ENCODE measurements at regions not wholly inside any gene's neighbourhood (a gene's known extent, or its start where the extent isn't known, plus 50 kb on each side); places are given as distances from the start of the nearest gene placed in this dataset.
"Not testable (repeated sequence)": the region's sequence is repeated elsewhere in the genome, so short reads cannot be mapped to it uniquely, and the experiment has no call there.

DNA sequence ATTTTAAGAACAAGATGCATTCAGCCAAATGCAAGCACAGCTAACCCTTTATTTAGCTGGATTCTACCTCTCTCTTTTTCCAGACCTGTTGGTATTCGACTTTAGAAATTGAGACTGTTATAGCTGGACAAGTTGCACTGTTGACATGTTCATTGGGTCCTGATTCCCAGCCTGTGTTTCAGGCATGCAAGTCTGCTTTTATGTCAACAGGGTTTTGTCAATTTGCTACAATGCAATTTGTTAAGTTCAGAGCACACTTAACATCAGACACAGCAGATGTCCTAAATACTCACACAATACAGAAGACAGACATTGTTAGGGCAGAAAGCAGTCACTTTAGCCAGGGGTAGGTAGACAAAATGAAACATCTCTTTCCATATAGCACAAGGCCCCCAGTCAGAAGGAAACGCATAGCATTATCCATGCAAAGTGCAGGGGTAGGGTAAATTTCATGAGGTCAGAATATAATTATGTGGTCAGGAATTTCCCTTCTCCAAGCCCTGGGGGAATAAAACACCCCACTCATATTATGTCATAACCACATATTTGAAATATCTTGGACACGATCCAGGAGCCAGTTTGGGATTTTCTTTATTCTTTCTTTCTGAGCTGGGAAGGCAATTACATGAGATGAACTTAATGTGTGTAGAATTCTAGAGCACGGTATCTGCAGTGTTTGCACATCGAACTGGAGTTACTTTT, 504.1 kb downstream of the NTRK3 start:
- DNase-seq (ENCODE audit: low spot score): peak; percentile 66

DNA sequence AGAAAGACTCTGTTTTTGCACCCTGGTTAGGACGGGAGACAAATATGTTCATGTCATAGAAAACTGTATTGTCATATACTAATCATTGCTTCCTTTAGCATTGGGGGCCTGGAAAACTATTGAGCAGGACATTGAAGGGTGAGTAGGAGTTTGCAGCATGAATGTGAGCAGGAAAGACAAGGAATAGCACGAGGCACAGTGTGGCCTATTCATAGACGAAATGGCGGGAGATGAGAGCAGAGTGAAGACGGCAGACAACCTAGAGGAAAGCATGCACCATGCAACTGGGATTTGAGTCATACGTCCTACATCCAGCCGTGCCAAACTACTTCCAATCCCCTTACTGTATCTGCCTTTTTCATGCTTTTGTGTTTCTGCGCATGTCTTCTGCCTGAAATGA, 508.1 kb downstream of the NTRK3 start:
- no peak for DNase-seq (ENCODE audit: low spot score)

DNA sequence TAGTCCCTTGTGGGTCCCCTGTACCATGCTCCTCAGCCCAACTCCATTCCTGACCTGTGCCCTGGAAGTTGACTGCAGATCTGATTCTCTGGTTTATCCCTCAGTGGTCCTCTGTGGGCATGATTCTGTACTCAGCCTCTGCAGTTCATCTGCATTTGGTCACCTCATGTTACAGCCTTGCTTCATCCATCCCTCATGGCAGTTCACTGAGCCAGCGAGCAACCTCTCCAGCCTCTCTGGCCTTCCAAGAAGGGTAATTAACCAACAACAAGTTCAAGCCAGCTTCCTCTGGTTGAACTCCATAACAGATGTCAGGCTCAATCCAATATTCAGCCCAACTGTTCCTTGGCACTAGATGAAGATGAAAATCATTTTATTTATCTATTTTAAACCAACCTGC, 509.5 kb downstream of the NTRK3 start:
- DNase-seq (ENCODE audit: low spot score): no peak

DNA sequence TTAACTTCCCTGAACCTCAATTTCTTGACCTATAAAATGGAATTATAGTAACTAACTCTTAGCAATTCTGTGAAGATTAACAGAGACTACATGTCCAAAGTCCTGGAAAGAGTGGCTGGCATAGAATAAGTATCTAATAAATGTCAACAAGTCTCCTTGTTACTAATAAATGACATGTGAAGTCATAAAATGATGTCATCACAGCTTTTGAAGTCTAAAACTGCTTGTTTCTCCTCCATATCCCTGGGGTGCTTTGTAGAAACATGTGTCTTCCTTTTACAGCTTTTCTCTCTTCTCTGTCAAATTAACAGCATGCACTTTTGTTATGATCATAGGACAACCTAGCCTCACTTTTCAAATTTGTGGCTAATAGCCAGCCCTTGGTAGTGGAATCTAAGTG, 510.2 kb downstream of the NTRK3 start:
- DNase-seq (ENCODE audit: low spot score): no peak

DNA sequence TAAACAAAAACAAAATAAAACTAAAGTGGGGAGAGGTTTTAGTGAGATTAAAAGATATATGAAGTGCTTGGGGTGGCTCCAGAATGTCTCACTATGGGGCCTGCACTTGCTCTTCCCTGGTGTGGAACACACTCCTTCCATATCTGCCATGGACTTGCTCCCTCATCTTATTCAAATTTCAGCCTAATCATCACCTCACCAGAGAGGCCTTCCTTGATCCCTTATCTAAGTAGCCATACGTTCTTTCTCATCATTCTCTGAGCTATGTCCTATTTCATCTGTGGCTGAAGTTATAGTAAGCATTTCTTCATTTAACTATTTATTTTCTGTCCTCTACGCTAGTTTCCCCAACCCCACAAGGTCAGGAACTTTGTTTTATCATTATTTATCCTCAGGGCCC, 511.7 kb downstream of the NTRK3 start:
- DNase-seq (ENCODE audit: low spot score): no peak

DNA sequence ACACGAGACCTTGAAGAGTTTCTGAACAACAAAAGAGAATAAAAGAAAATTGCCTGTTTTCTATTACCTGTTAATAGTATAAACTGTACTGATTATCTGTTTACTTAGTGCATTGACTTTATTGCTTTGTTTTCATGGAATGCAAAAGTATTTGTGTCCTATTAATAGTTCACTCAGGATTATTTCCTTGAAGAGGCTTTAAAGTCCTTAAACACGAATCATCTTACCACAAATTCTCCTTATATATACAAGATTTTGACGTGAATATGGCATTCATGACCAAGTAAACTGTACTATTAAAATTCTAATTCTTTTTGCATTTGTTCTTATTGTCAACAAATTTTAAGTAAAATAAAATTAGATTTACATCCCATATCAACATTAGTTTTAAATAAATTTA, 513.0 kb downstream of the NTRK3 start:
- no peak for DNase-seq (ENCODE audit: low spot score)

DNA sequence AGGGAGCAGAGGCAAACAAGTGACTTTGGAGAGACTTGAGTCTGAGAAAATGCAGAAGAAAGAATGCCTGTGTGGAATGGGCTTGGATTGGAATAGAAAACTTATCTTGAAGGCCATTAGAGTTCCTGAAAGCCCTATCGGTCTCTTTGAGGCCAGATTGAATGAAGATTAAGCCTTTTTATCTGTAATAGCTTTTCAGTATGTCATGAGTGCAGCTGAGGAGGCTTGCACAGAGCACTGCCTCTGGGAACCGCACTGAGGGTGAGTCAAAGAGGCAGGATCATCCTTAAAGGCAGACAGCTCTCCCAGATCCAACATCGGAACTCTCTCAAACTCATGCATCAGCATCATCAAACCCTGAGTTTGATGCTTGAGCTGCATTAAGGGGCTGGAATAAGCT, 515.2 kb downstream of the NTRK3 start:
- DNase-seq (ENCODE audit: low spot score): no peak

DNA sequence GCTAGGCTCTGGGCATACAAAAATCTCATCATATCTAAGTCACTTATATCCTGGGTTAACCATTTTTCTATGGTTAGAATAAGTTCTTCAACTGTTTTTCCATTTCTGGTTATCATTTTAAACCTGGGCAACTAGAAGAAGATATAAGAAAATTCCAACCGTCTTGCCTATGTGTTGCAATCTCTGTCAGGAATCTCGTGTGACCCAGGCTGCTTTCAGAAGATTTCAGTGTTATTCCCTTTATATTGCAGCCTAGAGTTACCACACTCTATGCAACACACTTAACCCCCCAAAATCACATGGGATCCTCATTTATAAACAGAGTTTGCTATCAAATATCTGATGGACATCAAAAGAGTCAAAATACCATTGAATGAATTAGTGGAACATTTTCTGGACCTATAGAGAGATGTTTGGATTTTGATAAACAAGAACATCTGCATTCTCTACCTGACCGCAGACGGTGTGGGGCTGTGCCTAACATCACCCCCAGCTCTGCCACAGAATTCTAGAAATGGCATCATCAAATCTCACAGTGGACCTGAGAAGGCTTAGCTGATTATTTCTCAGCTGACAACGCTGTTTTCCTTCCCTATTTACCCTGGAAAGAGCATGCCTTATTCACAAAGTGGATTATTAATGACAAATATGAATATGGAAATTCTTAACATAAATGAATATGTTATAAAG, 515.7 kb downstream of the NTRK3 start:
- no peak for DNase-seq (ENCODE audit: low spot score)

DNA sequence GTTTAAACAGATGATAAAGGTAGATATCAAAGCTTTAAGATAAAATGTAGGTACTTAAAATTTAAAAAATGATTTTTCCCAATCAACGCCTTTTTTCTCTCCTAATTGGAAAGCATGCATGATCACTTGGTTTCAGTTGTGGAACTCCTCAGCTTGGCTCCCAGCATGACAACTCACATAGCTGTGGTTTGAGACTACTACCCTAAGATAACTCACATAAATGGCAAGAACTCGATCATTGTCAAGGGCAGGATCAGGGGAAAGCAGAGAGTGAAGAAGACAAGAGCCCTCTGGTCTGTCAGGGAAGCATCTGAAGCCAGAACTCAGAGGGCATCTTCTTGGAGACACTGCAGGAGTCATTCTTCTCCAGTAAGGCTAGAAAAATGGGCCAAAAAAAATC, 516.7 kb downstream of the NTRK3 start:
- DNase-seq (ENCODE audit: low spot score): no peak

DNA sequence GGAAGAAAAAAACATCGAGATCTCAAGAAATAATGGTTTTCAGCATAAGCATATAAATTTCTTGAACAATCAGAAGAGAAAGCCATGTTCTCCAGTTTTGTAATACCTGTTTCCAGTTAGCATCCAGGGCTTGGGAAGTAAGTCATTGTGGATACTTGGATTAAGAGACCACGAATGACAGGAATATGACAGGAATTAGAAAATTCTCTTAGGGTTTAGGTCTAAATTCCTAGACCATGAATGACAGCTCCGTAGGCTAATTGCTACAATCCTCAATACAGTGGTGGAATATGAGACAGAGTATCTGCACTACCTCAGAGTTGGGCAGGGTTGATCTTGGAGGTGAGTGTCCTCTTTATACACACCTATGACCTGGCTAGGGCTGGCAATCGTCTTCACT, 517.5 kb downstream of the NTRK3 start:
- DNase-seq (ENCODE audit: low spot score): no peak

DNA sequence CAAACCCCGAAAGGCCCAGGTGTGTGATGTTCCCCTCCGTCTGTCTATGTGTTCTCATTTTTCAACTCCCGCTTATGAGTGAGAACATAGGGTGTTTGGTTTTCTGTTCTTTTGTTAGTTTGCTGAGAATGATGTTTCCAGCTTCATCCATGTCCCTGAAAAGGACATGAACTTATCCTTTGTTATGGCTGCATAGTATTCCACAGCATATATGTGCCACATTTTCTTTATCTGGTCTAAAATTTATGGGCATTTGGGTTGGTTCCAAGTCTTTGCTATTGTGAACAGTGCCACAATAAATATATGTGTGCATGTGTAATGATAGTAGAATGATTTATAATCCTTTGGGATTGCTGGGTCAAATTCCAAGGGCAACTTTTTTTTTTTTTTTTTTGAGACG, 519.1 kb downstream of the NTRK3 start:
- DNase-seq (ENCODE audit: low spot score): not testable (repeated sequence)

DNA sequence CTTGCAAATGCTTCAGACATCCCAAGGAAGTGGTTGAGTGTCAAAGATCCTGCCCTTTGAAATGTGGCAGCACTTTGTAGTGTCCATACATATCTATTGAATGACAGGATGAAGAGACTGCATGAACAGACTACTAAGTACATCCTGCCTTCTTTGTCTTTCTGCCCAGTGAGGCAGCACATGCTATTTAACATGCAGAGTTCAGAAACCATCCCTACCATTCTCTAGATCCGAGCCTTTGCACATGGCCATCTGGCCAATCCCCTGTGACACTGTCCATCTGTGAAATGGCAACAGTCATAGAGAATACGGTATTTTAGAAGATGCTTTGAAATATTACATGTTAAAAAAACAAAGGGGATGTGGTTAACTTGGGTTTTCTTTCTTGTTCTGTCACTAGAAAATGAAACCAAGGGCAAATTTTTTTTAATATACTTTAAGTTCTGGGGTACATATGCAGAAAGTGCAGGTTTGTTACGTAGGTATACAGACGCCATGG, 519.6 kb downstream of the NTRK3 start:
- DNase-seq (ENCODE audit: low spot score): no peak

DNA sequence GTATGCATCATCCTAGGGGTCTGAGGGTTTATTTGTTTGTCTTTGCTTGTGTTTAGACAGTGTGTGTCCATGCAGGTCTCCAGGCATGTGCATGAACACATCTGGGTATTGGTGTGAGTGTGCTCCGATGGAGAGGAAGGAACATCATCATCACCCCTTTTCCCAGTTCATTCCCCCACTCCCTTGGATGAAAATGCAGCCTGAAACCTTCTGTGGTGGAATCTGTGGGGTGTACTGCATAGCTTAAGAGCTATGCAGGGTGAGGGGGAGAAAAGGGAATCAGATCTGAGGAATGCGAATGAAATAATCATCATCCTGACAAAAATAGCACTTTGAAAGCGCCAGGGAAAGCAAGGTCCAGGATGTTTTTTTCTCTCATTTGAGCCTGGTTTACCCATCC, 520.1 kb downstream of the NTRK3 start:
- peak; percentile 17 for DNase-seq (ENCODE audit: low spot score)

DNA sequence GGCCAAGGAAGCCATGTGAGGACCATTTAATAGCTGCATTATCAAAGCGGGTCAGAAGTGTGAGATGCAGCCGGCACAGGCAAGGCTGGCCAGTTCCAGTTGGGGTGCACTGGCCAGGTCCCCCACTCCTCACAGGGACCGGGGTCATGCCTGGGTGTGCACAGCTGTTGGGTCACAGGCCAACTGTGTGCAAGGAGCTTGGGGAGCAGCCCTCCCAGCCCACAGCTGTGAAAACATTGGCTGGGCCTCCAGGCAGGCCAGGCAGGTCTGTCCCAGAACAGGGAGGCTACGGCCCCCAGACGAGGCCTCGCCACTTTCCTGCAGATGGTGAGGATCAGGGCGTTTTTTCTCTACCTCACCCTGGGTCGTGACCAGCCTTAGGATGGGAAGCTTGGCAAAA, 521.0 kb downstream of the NTRK3 start:
- no peak for DNase-seq (ENCODE audit: low spot score)

DNA sequence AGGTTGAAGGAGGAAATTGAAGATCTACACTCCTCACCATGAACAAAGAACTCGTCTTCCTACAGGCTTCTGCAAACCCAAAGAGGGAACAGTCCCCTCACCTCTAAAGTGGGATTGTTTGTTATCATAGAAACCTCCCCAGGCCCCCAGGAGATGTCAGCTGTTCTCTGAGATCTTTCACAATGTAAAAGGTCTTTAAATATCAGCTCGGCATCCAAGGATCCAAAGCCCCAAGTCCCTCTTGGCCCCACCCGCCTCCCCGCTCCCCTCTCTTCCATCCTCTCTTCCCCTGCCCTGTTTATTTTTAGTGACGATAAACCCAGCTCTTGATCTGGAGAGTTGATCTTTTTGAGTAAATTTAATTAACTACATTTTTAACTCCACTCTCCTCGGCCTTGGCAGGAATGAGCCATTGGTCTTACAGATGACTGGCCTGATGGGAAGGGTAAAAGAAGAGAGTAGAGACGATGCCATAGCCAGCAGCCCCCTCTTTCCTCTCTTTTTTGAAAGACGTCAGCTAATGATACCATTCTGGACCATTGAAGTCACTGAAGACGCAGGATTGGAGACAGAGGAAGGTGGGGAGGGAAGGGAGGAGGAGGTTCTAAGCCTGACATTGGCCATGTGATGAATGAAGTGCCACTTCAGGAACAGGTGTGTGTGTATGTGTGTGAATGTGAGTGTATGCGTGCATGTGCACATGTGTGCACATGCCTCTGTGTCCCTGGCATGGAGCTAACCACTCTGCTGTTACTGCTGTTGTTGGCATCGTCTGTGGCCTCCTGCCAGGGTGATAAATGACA, 521.8 kb downstream of the NTRK3 start:
- DNase-seq (ENCODE audit: low spot score): no peak

DNA sequence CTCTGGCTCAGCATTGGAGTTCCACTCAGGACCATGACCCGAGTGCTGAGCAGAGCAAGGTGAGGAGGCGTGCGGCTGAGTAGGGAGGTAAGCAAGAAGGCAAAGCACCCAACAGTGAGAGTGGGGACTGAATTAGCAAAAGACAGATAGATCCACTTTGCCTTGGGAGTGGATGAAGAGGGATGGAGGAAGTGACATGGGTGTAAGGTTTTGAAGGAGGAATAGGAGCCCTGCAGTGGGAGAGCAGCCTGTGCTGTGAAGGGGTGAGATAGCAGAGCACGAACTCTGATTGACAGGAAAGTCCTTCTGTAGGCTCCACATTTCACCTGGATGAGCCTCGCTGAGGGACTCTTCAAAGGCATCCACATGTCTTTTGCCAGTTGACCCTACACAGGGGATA, 522.6 kb downstream of the NTRK3 start:
- DNase-seq (ENCODE audit: low spot score): no peak

DNA sequence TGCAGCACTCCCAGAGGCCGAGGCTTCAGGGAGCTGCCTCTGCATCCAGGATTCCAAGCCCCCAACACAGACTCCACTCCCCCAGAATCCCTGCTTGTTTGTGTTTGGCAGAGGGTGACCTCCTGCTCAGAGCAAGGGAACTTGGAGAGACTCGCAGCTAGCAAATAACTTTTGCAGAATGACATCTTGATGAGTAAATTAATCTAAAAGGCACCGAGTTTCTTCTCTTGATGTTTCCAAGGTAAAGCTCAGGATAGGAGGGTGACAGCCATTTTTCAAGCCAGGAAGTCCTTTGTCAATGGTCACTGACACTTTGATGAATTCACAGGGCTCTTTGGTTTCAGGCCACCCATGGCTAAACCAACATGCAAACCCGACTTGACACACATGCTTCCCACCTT, 523.0 kb downstream of the NTRK3 start:
- DNase-seq (ENCODE audit: low spot score): no peak

DNA sequence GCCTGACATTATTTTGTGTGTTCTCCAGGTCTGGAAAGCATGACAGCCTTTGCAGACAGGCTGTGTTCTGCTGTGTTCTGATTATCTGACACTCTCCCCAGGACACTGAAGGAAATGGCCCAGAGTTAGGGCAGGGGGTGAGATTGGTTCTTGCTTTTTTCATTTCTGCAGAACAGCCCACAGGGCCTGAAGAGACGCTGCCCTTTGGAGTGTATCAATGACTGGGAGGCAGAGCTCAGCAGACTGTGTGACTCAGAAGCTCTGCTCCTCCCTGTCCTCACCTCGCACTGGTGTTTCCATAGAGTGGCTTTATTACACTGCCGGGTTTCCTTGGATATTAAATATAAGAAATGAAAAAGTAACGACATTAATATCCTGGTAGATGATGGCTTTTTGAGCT, 523.6 kb downstream of the NTRK3 start:
- no peak for DNase-seq (ENCODE audit: low spot score)

DNA sequence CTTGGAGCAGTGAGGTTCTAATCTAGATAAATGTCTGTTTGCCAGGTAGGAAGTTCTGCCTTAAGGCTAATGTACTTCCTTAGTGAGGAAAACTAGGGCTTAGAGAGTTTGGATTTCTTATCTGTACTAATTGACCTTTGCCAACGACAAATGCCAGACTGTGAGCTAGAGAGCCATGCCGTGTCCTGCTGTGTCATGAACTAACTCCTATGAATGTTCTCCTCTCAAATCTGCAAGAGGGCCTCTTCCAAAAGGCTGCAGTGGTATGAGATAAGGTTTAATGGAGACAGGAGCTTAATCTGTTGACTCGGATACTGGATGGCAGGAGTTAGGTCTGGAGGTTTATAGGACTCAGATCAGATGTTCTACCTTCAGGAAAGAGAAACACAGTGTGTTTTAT, 524.9 kb downstream of the NTRK3 start:
- DNase-seq (ENCODE audit: low spot score): no peak

DNA sequence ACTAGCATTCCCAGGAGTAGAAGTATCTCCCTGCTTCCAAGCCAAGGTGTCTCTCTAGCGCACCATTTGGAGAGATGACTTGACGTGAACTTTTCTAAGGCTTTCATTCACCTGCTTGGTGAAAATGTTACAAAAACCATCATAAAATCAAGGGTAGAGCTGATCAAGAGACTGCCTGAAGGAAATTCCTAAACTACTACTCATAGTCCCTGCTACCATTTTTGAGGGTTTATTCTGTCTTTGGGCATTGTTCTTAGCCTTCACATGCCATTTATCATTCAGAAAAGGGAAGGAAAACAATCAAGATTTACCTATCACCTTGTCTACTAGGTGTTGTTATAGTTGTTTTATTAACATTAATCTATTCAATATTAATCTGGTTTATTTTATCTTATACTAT, 525.8 kb downstream of the NTRK3 start:
- DNase-seq (ENCODE audit: low spot score): no peak

DNA sequence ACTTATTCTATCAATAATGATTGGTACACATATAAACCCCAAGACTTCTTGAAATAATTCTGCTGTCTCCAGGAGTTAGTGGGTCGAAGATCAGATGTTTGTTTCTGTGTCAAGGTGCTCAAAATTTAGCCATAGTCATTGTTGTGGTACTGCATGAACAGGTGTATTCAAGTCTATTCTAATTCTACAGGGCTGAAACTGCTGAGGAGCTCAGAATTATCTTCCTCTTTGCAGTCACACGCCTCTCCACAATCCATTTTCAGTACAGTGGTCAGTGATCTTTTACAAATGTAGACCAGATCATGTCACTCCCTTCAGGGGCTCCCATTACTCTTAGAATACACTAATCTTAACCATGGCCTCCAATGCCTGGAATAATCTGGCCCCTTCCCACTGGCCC, 527.5 kb downstream of the NTRK3 start:
- no peak for DNase-seq (ENCODE audit: low spot score)

DNA sequence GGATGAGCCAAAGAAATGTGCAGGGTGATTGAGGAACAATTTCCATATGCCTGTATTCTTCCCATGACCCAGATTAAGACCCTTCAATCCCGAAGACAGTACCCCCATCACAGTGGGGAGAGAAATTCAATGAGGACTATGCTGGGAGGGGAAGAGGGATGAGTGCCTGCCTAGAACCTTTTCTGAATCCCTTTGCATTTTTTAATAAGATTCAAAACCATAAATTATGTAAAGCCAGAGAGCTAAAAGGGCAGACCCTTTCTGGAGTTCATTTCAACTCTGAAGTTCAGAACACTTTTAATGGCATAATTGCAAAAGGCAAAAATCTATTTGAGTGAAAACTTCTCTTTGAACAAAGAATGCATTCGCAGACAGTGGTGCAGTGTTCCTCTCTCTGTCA, 529.5 kb downstream of the NTRK3 start:
- DNase-seq (ENCODE audit: low spot score): no peak

DNA sequence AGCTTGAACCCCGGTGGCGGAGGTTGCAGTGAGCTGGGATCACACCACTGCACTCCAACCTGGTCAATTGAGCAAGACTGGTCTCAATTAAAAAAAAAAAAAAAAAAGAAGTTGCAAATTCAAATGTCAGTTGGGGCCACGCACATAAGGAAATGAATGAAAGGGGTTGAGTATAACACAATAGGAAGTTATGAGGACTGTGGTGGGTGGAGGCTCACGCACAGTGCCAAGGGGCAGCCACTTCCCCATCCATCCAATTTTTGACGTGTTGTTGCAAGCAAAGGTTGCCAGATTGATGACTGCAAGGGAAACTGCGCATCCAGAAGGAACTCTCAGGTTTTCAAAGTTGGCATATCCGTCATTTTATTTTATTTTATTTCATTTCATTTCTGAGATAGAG, 532.2 kb downstream of the NTRK3 start:
- no peak for DNase-seq (ENCODE audit: low spot score)

All from hepatic stellate cell (primary cell).